ENCODE measurements at regions not wholly inside any gene's neighbourhood (a gene's known extent, or its start where the extent isn't known, plus 50 kb on each side); places are given as distances from the start of the nearest gene placed in this dataset.

- TF ChIP-seq, protein P1, sequence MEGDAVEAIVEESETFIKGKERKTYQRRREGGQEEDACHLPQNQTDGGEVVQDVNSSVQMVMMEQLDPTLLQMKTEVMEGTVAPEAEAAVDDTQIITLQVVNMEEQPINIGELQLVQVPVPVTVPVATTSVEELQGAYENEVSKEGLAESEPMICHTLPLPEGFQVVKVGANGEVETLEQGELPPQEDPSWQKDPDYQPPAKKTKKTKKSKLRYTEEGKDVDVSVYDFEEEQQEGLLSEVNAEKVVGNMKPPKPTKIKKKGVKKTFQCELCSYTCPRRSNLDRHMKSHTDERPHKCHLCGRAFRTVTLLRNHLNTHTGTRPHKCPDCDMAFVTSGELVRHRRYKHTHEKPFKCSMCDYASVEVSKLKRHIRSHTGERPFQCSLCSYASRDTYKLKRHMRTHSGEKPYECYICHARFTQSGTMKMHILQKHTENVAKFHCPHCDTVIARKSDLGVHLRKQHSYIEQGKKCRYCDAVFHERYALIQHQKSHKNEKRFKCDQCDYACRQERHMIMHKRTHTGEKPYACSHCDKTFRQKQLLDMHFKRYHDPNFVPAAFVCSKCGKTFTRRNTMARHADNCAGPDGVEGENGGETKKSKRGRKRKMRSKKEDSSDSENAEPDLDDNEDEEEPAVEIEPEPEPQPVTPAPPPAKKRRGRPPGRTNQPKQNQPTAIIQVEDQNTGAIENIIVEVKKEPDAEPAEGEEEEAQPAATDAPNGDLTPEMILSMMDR (IDR thresholded peaks at IDR 0.05) = no peak
- no peak for TF ChIP-seq POLR2A (IDR thresholded peaks at IDR 0.05)
Observed at GRCh38 chr5:5650242-5650641, 227.8 kb downstream of the ICE1 start.
